GM12865 (cell line): ENCODE measurements at regions not wholly inside any gene's neighbourhood (a gene's known extent, or its start where the extent isn't known, plus 50 kb on each side); places are given as distances from the start of the nearest gene placed in this dataset.
"Not testable (repeated sequence)": the region's sequence is repeated elsewhere in the genome, so short reads cannot be mapped to it uniquely, and the experiment has no call there.

Experiments used
- DNase-seq: peaks from one replicate; pipeline ENCODE4 v3.0.0; 2010; ENCODE audit warnings: low read depth
- H3K4me3 ChIP-seq: 2 replicates; pipeline ENCODE4 v1.5.1; 2011; ENCODE audit warnings: mild to moderate bottlenecking, low read depth, low read length, control low read depth
- CTCF ChIP-seq: IDR thresholded peaks from 2 replicates; pipeline ENCODE4 v1.5.1; 2011; ENCODE audit warnings: low read length, control low read depth, low read depth, inconsistent platforms; ENCODE audit not compliant: insufficient read depth; ENCODE audit errors: missing control alignments

GRCh38 chr13:50136678-50137077 lies 121.4 kb downstream of the KCNRG start:
- H3K4me3 ChIP-seq, result no peak overlapping the region
- TF ChIP-seq CTCF, result no peak
- no peak for DNase-seq

GRCh38 chr13:50139435-50139934 lies 124.2 kb downstream of the KCNRG start:
- not testable (repeated sequence) for DNase-seq, H3K4me3 ChIP-seq

- TF ChIP-seq CTCF, result no peak
- DNase-seq, result no peak
- H3K4me3 ChIP-seq, result no peak overlapping the region
Observed at GRCh38 chr13:50140153-50140552, 124.9 kb downstream of the KCNRG start.

GRCh38 chr13:50140581-50141374 lies 125.5 kb downstream of the KCNRG start:
- no peak for TF ChIP-seq CTCF
- DNase-seq, result no peak
- H3K4me3 ChIP-seq, result no peak overlapping the region

- no peak for DNase-seq
- H3K4me3 ChIP-seq, result no peak overlapping the region
- TF ChIP-seq CTCF, result no peak
Observed at GRCh38 chr13:50141375-50141975, 126.2 kb downstream of the KCNRG start.

GRCh38 chr13:50144246-50145160 lies 129.3 kb downstream of the KCNRG start:
- TF ChIP-seq CTCF, result no peak
- no peak overlapping the region for H3K4me3 ChIP-seq
- DNase-seq, result no peak

GRCh38 chr13:50149214-50149613 lies 134.0 kb downstream of the KCNRG start:
- DNase-seq, result no peak
- no peak overlapping the region for H3K4me3 ChIP-seq
- TF ChIP-seq CTCF, result no peak
